Aorta (tissue), 5 donors: ENCODE measurements at regions not wholly inside any gene's neighbourhood (a gene's known extent, or its start where the extent isn't known, plus 50 kb on each side); places are given as distances from the start of the nearest gene placed in this dataset.
"Not testable (repeated sequence)": the region's sequence is repeated elsewhere in the genome, so short reads cannot be mapped to it uniquely, and the experiment has no call there.

Experiments
- ATAC-seq: fragments of 200-7000 bp; cut with Tn5 transposase; one replicate; pipeline ENCODE4 v1.9.1; 2022; ENCODE audit warnings: moderate library complexity; ENCODE audit not compliant: low FRiP score
- DNase-seq, 2 donors: peaks; one replicate each; pipeline ENCODE4 v3.0.0-alpha.2; 2020
- H3K27ac ChIP-seq, 2 donors: one replicate each; pipeline ENCODE4 v1.5.1; 2013; ENCODE audit warnings: low read length in 2 of 2, mild to moderate bottlenecking in 2 of 2, moderate library complexity in 2 of 2, control low read depth in 1 of 2, inconsistent platforms in 1 of 2, low read depth in 1 of 2
- H3K27me3 ChIP-seq, 2 donors: one replicate each; pipeline ENCODE4 v1.6.1; 2013; ENCODE audit warnings: control low read depth in 1 of 2, low read length in 1 of 2, mild to moderate bottlenecking in 1 of 2, moderate library complexity in 1 of 2; ENCODE audit not compliant: insufficient read depth in 2 of 2, control insufficient read depth in 1 of 2
- H3K36me3 ChIP-seq, 2 donors: one replicate each; pipeline ENCODE4 v1.6.1; 2013; ENCODE audit warnings: control low read depth in 1 of 2, low read length in 1 of 2, mild to moderate bottlenecking in 1 of 2; ENCODE audit not compliant: insufficient read depth in 2 of 2, control insufficient read depth in 1 of 2
- H3K4me1 ChIP-seq, 2 donors: one replicate each; pipeline ENCODE4 v1.6.1; 2013; ENCODE audit warnings: low read length in 2 of 2, control low read depth in 1 of 2, mild to moderate bottlenecking in 1 of 2, moderate library complexity in 1 of 2; ENCODE audit not compliant: insufficient read depth in 2 of 2, control insufficient read depth in 1 of 2
- H3K4me3 ChIP-seq, 2 donors: one replicate each; pipeline ENCODE4 v1.5.1; 2013; ENCODE audit warnings: low read length in 2 of 2, control low read depth in 1 of 2, mild to moderate bottlenecking in 1 of 2
- H3K9me3 ChIP-seq: one replicate; pipeline ENCODE4 v1.6.1; 2013; ENCODE audit warnings: mild to moderate bottlenecking, low read length; ENCODE audit not compliant: control insufficient read depth
- WGBS, 2 donors: extraction: QIAGEN DNeasy Blood & Tissue Kit; methylation state at CpG; one replicate each; pipeline ENCODE4 v1.1.7; 2013; 5-methylcytosine and 5-hydroxymethylcytosine counted together
- intact Hi-C, 2 donors: fragments of 100-400 bp; cut with DNase I; formaldehyde crosslinking; loops; one replicate each; pipeline versions ENCODE4 v1.14.2 to v1.15.0; 2022
- donor health status: healthy with polysubstance abuse.
- donor health status: Bipolar disorder and iron deficiency.
- donor health status: DM: no; HTN: no; CAD: no.
- donor health status: DM: no; HTN: no; CAD: no.
- donor health status: DM: yes; HTN: yes; CAD: no.

GRCh38 chr2:10196948-10197696, 74.6 kb downstream of the RRM2 start:
- no peaks in the 10 kb centered on the region for H3K36me3 ChIP-seq
- no peak for ATAC-seq
- no peak overlapping the region for H3K4me3 ChIP-seq
- DNase-seq, result no peak
- H3K4me1 ChIP-seq, result no peaks in the 10 kb centered on the region
- no peaks in the 10 kb centered on the region for H3K27me3 ChIP-seq
- no peak overlapping the region for H3K27ac ChIP-seq
- WGBS, 2 donors, result 91 to 93% methylated on average over 17 of the region's 17 CpGs
- peaks cover 2% of the 10 kb centered on the region for H3K9me3 ChIP-seq
- intact Hi-C loops, result no loop called here

- H3K9me3 ChIP-seq, result peaks cover 2% of the 10 kb centered on the region
- no peaks in the 10 kb centered on the region for H3K27me3 ChIP-seq
- H3K4me1 ChIP-seq, result no peaks in the 10 kb centered on the region
- no peaks in the 10 kb centered on the region for H3K36me3 ChIP-seq
- H3K4me3 ChIP-seq, result no peak overlapping the region
- 87 to 99% methylated on average over 5 of the region's 5 CpGs for WGBS, 2 donors
- intact Hi-C loops, result no loop called here
- ATAC-seq (no peak), DNase-seq (no peak)
- no peak overlapping the region for H3K27ac ChIP-seq
Observed at GRCh38 chr2:10197697-10198076, 75.1 kb downstream of the RRM2 start.

- DNase-seq, ATAC-seq, intact Hi-C loops, H3K36me3 ChIP-seq, H3K27ac ChIP-seq, H3K4me1 ChIP-seq, H3K9me3 ChIP-seq, H3K27me3 ChIP-seq, H3K4me3 ChIP-seq: not testable (repeated sequence)
- 88 to 90% methylated on average over 6 of the region's 6 CpGs for WGBS, 2 donors
Observed at GRCh38 chr2:10198482-10198881, 75.9 kb downstream of the RRM2 start.

GRCh38 chr2:10201201-10201600, 78.7 kb downstream of the RRM2 start:
- no peaks in the 10 kb centered on the region for H3K36me3 ChIP-seq
- no peaks in the 10 kb centered on the region for H3K4me1 ChIP-seq
- H3K27me3 ChIP-seq, result no peaks in the 10 kb centered on the region
- no peak overlapping the region for H3K4me3 ChIP-seq
- DNase-seq (no peak), ATAC-seq (no peak)
- no peak overlapping the region for H3K27ac ChIP-seq
- WGBS, 2 donors, result 82 to 84% methylated on average over 4 of the region's 4 CpGs
- H3K9me3 ChIP-seq, result peaks cover 2% of the 10 kb centered on the region
- intact Hi-C loops, result no loop called here

GRCh38 chr2:10202131-10202665, 79.7 kb downstream of the RRM2 start:
- no peaks in the 10 kb centered on the region for H3K36me3 ChIP-seq
- DNase-seq (no peak), ATAC-seq (no peak)
- intact Hi-C loops, result no loop called here
- no peaks in the 10 kb centered on the region for H3K27me3 ChIP-seq
- peaks cover 2% of the 10 kb centered on the region for H3K9me3 ChIP-seq
- WGBS, 2 donors, result 56 to 78% methylated on average over 4 of the region's 4 CpGs
- H3K27ac ChIP-seq, result no peak overlapping the region
- no peaks in the 10 kb centered on the region for H3K4me1 ChIP-seq
- H3K4me3 ChIP-seq, result no peak overlapping the region

- intact Hi-C loops, result no loop called here
- no peak for ATAC-seq
- H3K4me3 ChIP-seq, result no peak overlapping the region
- H3K4me1 ChIP-seq, result no peaks in the 10 kb centered on the region
- no peak overlapping the region for H3K27ac ChIP-seq
- peak in 1 of 2 donors; percentile 28 for DNase-seq
- 91 to 94% methylated on average over 25 of the region's 25 CpGs for WGBS, 2 donors
- H3K36me3 ChIP-seq, result no peaks in the 10 kb centered on the region
- no peaks in the 10 kb centered on the region for H3K9me3 ChIP-seq
- no peaks in the 10 kb centered on the region for H3K27me3 ChIP-seq
Observed at GRCh38 chr2:10204326-10205161, 82.0 kb downstream of the RRM2 start.

GRCh38 chr2:10205162-10205475, 82.6 kb downstream of the RRM2 start:
- Histone ChIP-seq H3K27ac (no peak overlapping the region), H3K4me1 (no peaks in the 10 kb centered on the region), H3K4me3 (no peak overlapping the region), H3K36me3 (no peaks in the 10 kb centered on the region), H3K9me3 (no peaks in the 10 kb centered on the region), H3K27me3 (no peaks in the 10 kb centered on the region)
- 93% methylated on average over 9 of the region's 9 CpGs for WGBS, 2 donors
- DNase-seq, result peak; percentile 12 to 43
- intact Hi-C loops, result no loop called here
- ATAC-seq, result no peak

GRCh38 chr2:10208736-10209135, 86.2 kb downstream of the RRM2 start:
- H3K9me3 ChIP-seq, result no peaks in the 10 kb centered on the region
- H3K36me3 ChIP-seq, result no peaks in the 10 kb centered on the region
- H3K4me1 ChIP-seq, result no peaks in the 10 kb centered on the region
- WGBS, 2 donors, result 90% methylated on average over 5 of the region's 5 CpGs
- no peaks in the 10 kb centered on the region for H3K27me3 ChIP-seq
- intact Hi-C loops, result no loop called here
- DNase-seq (peak in 1 of 2 donors; percentile 64), ATAC-seq (no peak)
- no peak overlapping the region for H3K27ac ChIP-seq
- H3K4me3 ChIP-seq, result no peak overlapping the region
